HG02798 (cell line): ENCODE measurements at regions not wholly inside any gene's neighbourhood (a gene's known extent, or its start where the extent isn't known, plus 50 kb on each side); places are given as distances from the start of the nearest gene placed in this dataset.
"Not testable (repeated sequence)": the region's sequence is repeated elsewhere in the genome, so short reads cannot be mapped to it uniquely, and the experiment has no call there.

Source experiments
- ATAC-seq: cut with Tn5 transposase; IDR thresholded peaks from one replicate; pipeline ENCODE4 v1.9.1; 2021; ENCODE audit warnings: mild to moderate bottlenecking; ENCODE audit not compliant: unreplicated experiment, poor library complexity

GRCh38 chr12:25384038-25384892 is 133.5 kb upstream of the KRAS start:
- no peak for ATAC-seq

GRCh38 chr12:25382311-25383106 is 131.8 kb upstream of the KRAS start:
- ATAC-seq, result no peak

- ATAC-seq, result peak; percentile 62
Observed at GRCh38 chr12:25377469-25378177, 126.9 kb upstream of the KRAS start.

- ATAC-seq, result no peak
Observed at GRCh38 chr12:25376985-25377384, 126.3 kb upstream of the KRAS start.

- no peak for ATAC-seq
Observed at GRCh38 chr12:25376407-25376806, 125.7 kb upstream of the KRAS start.

- ATAC-seq, result peak; percentile 53
Observed at GRCh38 chr12:25372969-25373817, 122.5 kb upstream of the KRAS start.

GRCh38 chr12:25372002-25372401 is 121.3 kb upstream of the KRAS start:
- ATAC-seq, result no peak

- ATAC-seq, result no peak
Observed at GRCh38 chr12:25368557-25368956, 117.8 kb upstream of the KRAS start.

GRCh38 chr12:25366122-25366521 is 115.4 kb upstream of the KRAS start:
- ATAC-seq, result no peak

- ATAC-seq, result peak; percentile 15
Observed at GRCh38 chr12:25365340-25365730, 114.6 kb upstream of the KRAS start.

GRCh38 chr12:25364529-25365339 is 114.0 kb upstream of the KRAS start:
- ATAC-seq, result peak; percentile 91

- ATAC-seq, result no peak
Observed at GRCh38 chr12:25362646-25363045, 111.9 kb upstream of the KRAS start.

- no peak for ATAC-seq
Observed at GRCh38 chr12:25361511-25361910, 110.8 kb upstream of the KRAS start.

GRCh38 chr12:25357595-25357994 is 106.9 kb upstream of the KRAS start:
- ATAC-seq, result no peak

- not testable (repeated sequence) for ATAC-seq
Observed at GRCh38 chr12:25352942-25353341, 102.2 kb upstream of the KRAS start.

GRCh38 chr12:25352083-25352918 is 101.6 kb upstream of the KRAS start:
- no peak for ATAC-seq

- no peak for ATAC-seq
Observed at GRCh38 chr12:25348593-25348895, 97.8 kb upstream of the KRAS start.
